ENCODE measurements at regions not wholly inside any gene's neighbourhood (a gene's known extent, or its start where the extent isn't known, plus 50 kb on each side); places are given as distances from the start of the nearest gene placed in this dataset.

- TF ChIP-seq POLR2A (IDR thresholded peaks at IDR 0.05) = no peak
- no peak for TF ChIP-seq CTCF (IDR thresholded peaks at IDR 0.05)
These were observed 61.6 kb upstream of the C9orf72 start for GRCh38 chr9:27634879-27635278.

Data from right lobe of liver (tissue), 4 donors.